Renal cortical epithelial cell (primary cell): ENCODE measurements at regions not wholly inside any gene's neighbourhood (a gene's known extent, or its start where the extent isn't known, plus 50 kb on each side); places are given as distances from the start of the nearest gene placed in this dataset.
A peak's percentile ranks its signal among the peaks of the same experiment; 100 is the strongest.
"Not testable (repeated sequence)": the region's sequence is repeated elsewhere in the genome, so short reads cannot be mapped to it uniquely, and the experiment has no call there.

Source experiments
- DNase-seq: peaks from one replicate; pipeline ENCODE4 v3.0.0-alpha.2; 2011; ENCODE audit warnings: low read depth

DNA sequence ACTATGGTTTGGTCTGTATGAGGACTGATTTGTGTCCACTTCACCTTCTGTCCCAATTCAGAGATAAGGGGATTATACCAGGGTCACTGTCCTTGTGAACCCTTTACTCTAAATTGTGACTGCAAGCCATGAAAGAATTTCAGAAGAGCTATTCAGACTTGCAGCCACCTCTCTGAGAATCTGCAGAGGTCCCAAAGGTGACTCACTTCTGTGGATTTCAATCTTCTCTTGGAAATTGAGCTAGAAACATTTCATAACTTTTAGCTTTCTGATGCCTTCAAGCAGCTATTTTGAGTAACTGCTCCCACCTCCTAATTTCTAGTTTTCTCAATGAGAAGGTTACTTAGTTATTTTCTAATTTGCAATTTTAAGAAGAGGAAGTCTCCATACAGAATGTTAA, 1242.4 kb upstream of the ACVR2A start:
- DNase-seq: peak; percentile 30

DNA sequence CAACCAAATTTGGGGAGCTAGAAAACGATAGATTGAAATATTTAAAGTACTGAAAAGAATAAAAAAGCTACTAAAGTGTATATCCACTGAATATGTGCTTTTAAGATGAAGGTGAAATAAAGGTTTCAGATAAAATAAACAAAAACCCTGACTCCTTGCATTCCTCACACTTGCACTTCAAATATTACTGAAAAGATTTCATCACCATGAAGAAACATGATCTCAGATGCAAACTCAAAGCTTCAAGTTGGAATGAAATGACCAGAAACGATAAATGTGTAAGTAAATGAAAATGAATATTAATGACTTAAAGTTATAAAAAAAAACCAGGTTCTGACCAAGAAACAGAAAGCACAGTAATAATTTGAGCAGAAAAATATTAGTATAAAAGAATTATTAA, 1246.0 kb upstream of the ACVR2A start:
- DNase-seq: no peak

DNA sequence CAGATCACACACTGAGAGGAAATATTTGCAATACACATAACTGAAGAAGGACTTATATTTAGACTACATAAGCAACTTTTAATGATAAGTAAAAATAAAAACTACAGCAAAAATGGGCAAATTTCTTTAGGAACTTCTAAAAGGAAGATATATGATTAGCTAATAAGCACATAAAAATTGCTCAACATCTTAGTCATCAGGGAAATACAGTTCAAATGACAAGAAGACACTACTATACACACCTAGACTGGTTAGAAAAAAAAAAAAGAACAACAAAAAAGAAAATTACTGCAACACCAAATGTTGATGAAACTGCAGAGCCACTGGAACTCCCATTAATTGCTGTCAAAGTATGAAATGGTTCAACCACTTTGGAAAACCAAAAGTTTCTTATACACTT, 1247.5 kb upstream of the ACVR2A start:
- peak; percentile 7 for DNase-seq

DNA sequence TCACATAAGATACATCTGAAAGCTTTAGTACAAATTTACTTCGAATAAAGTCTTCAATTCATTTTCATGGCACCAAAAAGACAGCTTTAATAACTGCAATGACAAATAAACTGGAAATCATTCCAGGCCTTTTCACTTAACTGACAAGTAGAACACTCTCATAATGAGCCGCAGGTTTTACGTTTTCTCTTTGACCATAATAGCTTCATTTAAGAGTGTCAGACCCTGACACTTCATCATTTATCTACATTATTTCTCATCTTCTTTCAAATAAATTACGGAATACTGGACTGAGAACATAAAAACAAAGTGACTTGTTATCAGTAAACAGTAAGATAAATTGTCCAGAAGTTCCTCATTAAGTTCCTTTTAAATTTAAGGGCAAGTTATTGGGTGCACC, 1252.9 kb upstream of the ACVR2A start:
- DNase-seq: no peak

DNA sequence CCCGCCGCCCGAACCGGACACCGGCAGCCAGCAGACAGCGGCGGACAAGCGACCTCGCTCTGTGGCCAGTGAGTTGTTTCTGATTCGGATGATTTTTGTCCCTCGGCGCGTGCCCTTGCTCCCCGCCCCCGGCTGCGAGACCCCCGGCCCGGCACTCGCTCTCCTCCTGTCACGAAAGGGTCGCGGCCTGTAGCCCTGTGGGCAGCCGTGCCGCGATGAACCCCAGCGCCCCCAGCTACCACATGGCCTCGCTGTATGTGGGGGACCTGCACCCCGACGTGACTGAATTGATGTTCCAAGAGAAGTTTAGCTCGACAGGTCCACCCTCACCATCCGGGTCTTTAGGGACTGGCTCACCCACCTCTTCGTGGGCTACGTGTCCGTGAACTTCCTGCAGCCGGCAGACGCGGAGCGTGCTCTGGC, 1257.5 kb upstream of the ACVR2A start:
- DNase-seq: no peak

DNA sequence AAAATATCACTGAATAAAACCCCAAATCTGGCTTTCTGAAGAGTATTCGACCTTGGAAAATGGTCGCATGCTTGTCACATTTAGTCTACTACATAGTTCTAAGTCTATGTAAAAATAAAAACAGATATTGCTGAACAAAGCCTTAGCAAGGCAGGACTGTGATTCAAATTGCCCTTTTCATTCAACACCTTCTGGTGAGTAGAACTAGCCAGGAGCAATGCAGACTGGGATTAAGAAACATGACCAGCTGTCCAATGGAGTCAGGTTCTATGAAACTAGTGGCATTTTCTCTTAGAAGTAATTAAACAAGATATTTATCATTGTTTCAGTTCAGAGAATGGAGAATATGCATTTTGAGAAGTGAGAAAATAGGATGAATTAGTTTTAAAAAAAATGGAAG, 1260.5 kb upstream of the ACVR2A start:
- no peak for DNase-seq

DNA sequence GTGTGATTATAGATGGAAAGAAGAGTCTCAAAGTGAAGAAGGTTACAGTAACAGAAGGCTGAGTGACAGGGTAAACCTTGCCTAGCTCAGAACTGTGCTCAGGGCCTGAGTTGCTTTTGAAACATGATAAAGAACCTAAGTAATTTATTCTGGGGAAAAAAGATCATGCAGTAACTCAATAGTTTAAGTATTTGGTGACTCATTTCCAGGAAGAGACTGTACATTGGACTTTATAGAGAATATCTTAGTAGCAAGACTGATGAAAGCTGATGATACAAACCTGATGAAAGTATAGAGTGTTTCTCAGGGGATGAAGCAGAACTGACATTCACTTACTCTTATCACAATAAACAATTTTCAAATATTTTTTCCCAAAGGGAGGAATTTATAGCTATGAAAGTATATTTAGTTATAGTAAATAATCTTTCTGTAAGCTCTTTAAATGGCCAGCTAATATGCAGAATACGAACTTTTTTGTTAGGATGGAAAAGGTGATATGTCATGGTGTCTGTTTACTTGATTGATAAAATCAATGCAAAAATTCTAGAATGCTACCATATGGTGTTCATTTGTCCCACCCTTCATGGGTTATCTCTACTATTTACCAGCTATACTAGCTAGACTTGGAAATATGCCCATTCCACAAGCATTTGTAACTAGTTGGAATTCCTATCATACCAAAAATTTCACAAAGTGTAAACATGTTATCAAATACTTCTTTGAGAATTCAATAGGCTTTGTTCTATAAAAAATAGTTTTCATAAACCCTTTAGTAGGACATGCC, 1265.5 kb upstream of the ACVR2A start:
- peak; percentile 60 for DNase-seq

DNA sequence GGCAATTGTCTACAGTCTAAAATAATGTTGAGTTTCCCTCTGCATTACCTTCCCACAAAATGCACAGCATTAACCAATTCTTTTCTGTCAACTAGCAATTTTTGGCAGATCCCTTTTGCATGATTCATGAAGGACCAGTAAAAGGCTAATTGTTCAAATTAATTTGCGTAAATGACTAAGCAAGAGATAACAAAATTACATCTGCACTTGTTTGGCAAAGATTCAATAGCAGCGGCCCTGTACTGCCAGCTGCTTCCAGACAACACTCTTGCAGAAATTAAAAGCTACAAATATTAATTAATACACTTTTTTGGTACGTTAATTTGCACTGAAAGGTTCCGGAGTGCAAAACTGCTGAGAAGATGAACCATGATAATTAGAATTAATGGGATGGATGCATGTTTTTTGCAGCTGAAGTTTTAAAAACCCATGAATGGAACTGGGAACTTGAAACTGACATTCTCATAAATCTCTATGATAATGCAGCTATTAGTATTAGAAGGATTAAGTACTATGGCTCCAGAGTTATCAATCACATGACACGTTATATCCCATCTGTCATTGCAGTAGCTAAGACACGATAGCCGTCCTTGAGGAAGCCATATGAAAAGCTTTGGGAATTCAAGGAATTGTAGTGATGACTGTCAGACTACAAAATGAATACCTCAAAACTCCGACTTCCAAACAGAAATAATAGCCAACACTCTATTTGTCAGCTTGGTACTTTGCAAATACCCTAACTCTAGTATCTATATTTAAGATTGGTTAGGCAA, 1268.3 kb upstream of the ACVR2A start:
- DNase-seq: no peak

DNA sequence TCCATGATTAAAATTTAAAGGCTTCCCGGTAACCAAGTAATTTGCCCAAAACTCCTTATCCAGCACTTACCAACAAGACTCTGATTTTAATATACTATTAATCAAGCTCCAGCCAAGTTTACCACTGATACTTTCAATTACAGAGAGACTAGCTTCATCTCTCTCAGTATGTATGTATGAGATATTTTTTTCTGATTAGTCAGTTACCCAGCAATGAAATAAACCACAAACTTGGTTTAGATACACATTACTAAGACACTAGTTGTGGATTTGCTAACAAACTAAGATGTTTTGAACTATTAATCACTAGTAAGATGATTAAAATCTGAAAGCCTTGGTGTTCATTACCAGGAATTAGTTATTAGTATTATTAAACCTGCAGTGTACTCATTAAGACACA, 1272.2 kb upstream of the ACVR2A start:
- DNase-seq: peak; percentile 51

DNA sequence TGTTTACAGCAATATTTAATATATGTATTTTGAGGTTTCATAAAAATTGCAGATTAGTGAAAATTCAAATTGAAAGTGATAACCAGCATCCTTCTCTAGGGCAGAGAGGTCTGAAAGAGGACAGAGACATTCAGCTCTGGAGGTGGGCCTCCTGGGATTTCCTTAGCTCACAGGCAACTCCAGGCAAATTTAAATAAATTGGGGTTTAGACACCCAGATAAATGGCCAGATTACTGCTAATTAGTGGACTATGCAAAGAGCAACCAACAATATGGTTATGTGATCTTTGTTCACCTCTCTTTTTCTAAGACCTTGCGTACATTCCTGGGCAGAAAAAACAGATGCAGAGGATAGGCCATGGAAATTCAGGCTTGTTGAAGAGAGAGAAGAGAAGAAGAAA, 1282.8 kb upstream of the ACVR2A start:
- DNase-seq: no peak

DNA sequence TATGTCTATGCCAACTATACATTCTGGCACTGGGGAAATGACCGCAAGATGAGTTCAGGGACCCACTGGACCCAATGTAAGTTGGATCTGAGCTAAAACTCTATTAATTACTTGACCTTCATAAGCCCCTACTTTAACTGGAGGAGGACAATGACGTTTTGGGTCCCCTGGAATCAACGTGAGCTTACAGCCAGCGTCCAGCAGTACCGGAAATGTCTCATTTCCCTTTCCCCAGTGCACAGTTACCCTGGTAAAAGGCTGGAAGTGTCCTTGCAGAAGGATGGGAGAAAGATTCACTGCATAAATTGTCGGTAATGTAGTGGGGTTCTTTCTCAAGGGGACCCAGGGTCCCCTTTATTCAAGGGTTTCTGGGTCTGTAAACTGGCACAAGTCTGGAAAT, 1297.6 kb upstream of the ACVR2A start:
- no peak for DNase-seq

DNA sequence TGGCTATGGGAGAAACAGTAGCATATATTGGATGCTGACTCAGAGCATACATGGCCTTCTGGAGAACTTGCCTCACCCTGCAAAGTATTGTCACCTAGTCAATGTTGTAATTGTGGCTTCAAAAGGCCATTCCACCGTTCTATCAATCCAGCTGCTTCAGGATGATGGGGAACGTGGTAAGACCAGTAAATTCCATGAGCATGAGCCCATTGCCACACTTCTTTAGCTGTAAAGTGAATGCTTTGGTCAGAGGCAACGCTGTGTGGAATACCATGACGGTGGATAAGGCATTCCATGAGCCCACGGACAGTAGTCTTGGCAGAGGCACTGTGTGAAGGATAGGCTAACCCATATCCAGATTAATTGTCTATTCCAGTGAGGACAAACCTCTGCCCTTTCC, 1300.1 kb upstream of the ACVR2A start:
- DNase-seq: no peak

DNA sequence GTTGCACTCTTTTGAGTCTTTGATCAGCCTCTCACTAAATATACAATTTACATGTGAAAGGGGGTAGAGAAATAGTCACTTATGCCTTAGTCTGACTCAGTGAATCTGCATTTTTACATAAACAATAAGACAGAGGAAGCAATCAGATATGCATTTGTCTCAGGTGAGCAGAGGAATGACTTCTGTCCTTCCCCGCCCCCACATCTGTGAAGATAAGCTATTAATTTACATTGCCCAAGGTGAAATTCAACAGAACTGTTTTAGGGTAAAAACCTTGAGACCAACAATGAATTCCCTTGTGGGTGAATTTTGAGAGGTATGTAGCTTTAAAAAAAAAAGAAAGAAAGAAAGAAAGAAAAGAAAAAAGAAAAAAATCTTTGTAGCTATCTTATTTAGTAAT, 1302.9 kb upstream of the ACVR2A start:
- DNase-seq: no peak

DNA sequence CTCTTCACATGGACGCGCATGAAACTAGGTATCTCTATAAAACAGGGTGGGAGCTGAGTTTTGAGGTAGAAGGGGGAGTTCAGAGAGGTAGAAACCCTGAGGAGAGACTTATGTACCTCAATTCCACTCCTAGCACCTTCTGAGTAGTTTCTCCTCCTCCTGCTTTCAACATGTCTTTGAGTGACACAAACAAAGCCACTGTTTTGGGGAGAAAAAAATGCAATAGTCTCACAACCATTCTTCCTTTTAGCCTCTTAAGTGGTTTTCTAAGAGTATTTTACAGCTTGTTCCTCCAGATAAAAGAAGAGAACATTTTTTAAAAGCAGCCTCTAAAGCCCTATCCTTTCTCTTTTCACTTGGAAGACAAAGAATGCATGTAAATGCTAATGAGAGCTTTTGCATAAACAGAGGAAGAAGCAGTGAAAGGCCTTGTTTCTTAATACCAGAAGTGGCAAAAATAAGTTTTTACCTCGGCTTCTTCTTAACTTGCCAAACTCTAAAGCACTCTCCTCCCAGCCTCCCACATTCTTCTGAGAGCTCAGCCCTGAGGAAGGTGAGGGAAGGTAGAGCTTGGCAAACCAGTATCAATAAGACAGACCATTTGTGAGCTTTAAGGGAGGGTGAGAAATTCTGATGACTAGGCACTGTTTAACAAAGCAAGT, 1304.4 kb upstream of the ACVR2A start:
- DNase-seq: no peak

DNA sequence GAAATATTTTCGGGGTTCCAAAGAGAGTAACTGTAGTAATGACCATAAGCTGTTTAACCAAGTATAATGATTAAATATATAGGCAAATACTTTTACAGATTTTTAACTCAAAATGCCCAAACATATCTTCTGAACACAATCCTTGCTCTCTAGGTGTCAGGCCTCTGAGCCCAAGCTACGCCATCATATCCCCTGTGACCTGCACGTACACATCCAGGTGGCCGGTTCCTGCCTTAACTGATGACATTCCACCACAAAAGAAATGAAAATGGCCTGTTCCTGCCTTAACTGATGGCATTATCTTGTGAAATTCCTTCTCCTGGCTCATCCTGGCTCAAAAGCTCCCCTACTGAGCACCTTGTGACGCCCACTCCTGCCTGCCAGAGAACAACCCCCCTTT, 1305.1 kb upstream of the ACVR2A start:
- not testable (repeated sequence) for DNase-seq

DNA sequence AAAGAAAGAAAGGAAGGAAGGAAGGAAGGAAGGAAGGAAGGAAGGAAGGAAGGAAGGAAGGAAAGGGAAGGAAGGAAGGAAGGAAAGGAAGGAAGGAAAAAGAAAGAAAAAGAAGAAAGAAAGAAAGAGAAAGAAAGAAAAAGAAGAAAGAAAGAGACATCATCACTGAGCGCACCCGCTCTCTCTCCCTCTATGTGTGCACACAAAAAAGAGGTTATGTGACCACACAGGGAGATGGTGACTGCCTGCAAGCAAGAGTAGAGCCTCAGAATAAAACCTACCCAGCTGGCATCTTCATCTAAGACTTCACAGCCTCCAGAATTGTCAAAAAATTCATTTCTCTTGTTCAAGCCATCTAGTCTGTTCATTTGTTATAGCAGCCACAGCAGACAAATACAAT, 1307.4 kb upstream of the ACVR2A start:
- no peak for DNase-seq

DNA sequence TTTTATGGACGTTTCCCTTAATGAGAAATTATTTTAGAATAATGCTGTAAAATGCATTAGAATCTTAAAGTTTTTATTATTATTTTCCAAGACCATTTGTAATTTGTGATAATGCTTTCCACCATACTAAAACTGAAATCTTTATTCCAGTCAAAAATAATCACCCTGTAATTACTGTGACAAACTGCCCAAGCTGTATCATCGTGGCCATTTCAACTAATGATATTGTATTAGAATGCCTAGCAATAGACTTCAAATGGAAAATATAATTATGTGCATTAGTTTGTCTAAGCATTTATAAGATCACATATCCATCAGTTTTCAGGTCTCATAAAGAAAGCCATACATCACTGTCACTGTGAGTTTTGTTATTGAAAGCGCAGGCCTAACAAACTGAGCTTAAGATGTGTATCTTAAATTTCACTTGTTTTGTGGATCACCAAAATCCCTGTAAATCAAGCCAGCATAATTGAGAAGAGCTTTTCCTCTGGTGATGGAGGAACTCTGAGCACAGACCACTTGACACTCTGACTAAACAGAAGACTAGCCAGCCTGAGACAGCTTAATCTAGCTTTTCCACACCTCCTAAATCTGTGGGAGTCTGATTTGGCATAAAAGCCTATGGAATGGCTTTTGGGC, 1312.2 kb upstream of the ACVR2A start:
- DNase-seq: no peak

DNA sequence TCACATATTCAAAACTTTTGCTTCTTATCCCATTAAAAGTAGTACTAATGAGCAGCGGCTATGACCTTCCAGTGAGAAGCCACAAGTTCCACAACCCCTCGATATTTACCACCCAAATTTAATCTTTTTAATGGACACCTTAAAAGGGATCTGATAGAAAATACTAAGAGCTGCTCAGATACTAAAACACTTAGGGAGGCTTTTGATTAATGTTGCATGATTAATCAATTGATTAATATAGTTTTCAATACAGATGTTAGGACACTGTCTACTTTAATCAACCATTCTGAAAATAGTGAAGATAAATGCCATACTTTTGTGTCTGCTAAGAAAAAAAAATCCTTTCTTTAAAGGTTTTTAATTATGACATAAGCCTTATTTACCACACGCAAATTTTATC, 1312.8 kb upstream of the ACVR2A start:
- DNase-seq: no peak

DNA sequence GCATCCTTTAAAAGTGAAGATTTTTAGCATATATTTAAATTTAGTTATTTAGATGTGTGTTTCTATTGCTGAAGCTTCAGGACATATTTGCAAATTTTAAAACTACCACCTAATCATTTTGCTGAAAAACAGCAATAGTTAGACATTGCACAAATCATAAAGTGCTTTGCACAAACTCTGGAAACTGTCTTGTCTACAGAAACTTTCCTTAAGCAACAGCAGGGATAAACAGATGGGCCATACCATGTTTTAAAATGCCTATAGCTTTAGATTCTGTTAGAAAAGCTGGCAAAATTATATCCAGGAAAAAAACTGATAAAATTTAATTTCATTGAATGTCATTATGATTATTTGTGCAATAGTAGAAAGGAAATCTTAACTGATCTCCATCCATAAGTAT, 1313.9 kb upstream of the ACVR2A start:
- no peak for DNase-seq

DNA sequence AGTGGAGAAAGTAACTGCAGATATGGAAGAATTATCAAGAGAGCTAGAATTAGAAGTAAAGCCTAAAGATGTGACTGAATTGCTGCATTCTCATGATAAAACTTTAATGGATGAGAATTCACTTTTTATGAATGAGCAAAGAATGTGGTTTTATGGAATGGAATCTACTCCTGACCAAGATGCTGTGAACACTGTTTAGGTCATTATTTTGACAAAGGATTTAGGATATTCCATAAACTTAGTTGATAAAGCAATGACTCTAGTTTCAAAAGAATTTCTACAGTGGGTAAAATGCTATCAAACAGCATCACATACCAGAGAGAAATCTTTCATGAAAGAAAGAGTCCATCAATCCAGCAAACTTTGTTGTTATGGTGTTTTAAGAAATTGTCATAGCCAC, 1317.7 kb upstream of the ACVR2A start:
- no peak for DNase-seq

DNA sequence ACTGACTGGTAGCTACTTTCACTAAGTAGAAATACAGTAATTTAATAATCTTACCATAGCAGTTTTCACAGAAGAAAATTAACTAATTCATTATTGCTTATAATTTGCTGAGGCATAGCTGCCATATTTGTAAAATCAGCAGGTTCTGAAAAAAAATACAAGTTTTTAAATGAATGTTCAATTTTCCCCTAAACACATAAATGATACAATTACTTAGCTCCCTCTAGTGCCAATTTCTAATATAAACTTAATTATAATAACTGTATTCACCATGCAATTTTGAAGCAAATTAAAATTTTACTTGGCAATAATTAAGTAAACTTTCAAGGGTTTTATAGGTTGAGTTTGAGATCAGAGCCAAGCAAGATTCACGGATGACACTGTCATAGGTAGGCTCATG, 1321.6 kb upstream of the ACVR2A start:
- DNase-seq: peak; percentile 12

DNA sequence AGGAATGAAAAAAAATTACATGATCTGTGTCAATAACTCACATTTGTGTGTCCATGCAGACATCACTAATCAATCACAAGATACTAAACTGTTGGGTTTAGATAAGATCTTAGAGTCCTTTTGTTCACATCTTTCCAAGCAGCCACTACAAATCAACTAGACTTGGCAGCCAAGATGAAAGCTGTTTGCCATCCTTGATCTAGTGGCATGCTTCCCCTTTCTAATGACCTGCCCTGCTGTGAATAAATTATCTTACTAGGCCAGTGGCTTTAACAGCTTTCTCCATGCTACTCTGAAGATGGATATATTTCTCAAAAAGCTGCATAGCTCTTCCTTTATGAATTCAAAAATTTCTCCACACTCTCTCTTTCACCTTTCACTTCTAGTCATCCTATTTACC, 1338.0 kb upstream of the ACVR2A start:
- no peak for DNase-seq
